Astrocyte (in vitro differentiated cells and primary cell): ENCODE measurements at regions not wholly inside any gene's neighbourhood (a gene's known extent, or its start where the extent isn't known, plus 50 kb on each side); places are given as distances from the start of the nearest gene placed in this dataset.

ENCODE experiments used
- CTCF ChIP-seq: IDR thresholded peaks from 2 replicates; pipeline ENCODE4 v1.5.1; 2011; ENCODE audit warnings: low read depth, mild to moderate bottlenecking, inconsistent platforms, low read length, moderate library complexity; ENCODE audit not compliant: insufficient read depth
- EZH2 ChIP-seq: IDR thresholded peaks from 2 replicates; pipeline ENCODE4 v1.6.1; 2012; ENCODE audit warnings: mild to moderate bottlenecking, low read length, inconsistent platforms; ENCODE audit not compliant: insufficient read depth

- TF ChIP-seq CTCF, result no peak
- no peak for TF ChIP-seq EZH2
Measured at GRCh38 chr5:73393611-73394489, 54.7 kb downstream of the FOXD1 start.
